GM19328 (cell line): ENCODE measurements at regions not wholly inside any gene's neighbourhood (a gene's known extent, or its start where the extent isn't known, plus 50 kb on each side); places are given as distances from the start of the nearest gene placed in this dataset.
"Not testable (repeated sequence)": the region's sequence is repeated elsewhere in the genome, so short reads cannot be mapped to it uniquely, and the experiment has no call there.

Source experiments
- ATAC-seq: cut with Tn5 transposase; IDR thresholded peaks from one replicate; pipeline ENCODE4 v1.9.1; 2021; ENCODE audit warnings: mild to moderate bottlenecking, moderate library complexity; ENCODE audit not compliant: unreplicated experiment

DNA sequence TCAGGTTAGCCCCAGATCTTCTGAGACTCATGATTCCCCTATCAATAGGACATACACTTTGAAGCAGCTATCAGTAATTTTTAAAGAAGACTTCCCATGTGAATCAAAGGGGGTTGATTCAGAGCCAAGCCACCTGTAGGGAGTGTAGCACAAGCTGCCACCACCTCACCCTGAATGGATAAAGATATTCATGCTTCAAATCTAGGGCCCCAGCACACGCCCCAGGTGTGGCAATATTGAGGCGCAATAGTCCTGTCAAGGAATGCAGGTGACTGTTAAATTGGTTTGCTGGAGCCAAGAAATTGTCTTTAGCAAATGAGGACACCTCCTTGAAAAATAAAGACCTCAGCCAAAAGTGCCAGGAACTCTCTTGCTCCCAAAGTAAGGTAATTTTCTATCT is 404.4 kb downstream of the MAFB start:
- no peak for ATAC-seq

DNA sequence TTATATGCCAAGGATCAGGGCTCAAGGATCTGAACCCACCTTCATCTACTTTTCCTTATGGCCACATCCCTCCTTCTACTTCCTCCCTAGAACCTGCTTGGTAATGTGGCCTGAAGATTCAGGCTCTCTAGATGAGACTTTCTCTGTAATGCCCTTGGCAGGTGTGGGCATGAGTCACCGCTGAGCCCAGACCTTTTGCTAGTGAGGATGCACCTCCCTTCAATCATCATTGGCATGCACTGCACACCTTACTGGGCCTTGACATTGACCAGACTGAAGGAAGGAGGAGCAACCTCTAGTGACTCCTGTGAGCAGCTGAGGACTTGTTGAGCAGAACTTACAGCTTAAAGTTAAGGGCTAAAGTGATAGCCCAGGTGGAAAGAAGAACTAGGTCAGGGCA is 405.3 kb downstream of the MAFB start:
- no peak for ATAC-seq

DNA sequence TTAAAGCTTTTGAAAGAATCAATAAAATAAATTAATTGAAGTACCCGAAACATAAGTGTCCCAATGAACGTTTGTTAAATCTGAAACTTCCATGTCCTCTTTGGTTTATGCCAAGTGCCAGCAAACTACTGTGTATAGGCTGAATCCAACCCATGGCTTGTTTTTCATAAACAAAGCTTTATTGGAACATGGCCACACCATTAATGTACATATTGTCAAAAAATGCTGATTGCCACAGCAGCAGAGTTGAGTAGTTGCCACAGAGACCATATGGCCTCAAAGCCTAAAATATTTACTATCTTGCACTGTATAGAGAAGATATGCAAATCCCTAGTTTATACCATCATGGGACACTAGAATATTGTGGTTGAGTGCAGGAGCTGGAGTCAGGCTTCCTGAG is 406.1 kb downstream of the MAFB start:
- no peak for ATAC-seq

DNA sequence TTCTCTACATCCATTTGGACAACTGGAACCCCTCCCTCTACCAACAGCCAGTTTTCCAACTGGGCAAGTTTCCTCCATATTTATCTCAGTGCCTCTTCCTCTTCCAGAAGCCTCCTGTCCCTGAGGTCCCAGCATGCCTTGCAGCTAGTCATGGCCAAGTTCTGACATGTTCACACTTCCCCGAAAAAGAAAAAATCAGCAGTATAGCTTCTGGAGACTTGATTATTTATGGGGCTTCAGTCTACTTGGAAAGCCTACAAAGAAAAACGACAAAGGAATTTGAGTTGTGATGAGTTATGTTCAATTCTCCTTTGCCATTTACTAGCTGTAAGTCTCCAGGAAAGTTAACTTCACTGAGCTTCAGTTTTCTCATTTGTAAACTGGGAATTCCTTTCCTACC is 406.5 kb downstream of the MAFB start:
- no peak for ATAC-seq

DNA sequence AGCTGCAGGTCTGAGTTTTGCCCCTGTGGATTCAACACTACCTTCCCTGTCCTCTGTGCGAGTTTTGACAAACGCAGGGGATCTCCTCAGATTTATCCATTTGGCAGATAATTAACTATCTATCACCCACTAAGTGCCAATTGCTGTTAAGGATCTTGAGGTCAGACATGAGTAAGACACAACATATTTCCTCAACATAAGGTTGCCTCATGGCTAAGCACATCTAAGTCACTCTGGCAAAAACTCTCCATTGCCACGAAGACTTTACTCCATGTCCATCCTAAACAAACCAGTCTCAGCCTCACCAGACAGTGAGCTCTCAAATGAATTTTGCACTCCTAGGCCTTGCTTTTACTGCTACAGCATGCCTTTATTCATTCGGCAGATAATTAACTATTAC is 408.4 kb downstream of the MAFB start:
- no peak for ATAC-seq

DNA sequence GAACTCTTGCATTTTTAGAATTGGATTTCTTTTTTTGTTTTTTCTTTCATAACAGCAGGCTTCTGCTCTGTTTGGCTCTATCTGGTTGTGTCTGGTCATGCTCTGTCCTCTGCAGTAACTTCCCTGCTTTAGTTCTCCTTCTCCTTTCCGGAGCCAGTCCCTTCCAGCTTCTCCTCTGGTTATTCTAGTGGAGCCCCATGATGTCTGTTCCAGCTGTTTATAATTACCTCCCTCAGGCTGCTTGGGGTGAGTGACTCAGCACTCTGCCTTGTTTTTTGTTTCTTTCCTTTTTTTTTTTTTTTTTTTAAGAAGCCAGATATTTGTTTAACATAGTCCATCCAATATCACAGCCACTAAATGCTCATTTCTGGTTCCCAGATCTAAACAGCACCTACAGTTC is 409.6 kb downstream of the MAFB start:
- no peak for ATAC-seq

DNA sequence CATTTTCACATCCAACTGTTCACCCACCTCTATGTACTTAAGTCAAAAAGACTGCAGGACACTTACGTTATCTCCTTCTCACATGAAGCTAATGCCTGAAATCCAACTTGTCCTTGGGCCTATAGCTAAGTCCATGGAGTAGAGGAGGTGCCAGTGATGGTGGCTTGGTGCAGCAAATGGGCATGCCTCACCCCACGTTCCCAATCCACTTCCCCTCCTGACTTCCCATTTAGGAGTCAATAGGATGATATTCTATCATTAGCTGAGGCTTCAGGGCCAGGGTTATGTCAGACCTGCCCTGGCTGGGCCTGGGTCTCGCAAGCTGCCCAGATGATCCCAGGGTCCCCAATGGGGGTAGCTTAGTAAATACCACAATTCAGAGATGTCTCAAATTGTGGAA is 410.4 kb downstream of the MAFB start:
- ATAC-seq = no peak

DNA sequence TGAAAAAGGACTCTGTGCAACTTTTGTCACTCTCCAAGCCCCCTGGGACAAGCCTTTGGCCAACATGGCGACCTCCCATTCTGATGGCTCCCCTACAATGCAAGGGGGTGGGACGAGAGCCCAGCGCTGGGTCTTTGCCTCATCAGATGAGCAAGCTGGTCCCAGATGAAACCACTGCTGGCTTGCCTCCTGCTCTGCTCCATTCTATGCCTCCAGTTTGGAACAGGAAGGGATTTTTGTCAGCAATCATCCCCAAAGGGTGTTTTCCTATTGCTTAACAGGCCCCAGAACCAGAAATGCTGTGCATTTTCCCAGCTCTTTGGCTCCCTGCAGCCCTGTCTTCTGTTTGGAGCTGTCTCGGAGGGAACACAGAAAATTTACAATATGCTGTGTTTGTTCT is 412.7 kb downstream of the MAFB start:
- no peak for ATAC-seq

DNA sequence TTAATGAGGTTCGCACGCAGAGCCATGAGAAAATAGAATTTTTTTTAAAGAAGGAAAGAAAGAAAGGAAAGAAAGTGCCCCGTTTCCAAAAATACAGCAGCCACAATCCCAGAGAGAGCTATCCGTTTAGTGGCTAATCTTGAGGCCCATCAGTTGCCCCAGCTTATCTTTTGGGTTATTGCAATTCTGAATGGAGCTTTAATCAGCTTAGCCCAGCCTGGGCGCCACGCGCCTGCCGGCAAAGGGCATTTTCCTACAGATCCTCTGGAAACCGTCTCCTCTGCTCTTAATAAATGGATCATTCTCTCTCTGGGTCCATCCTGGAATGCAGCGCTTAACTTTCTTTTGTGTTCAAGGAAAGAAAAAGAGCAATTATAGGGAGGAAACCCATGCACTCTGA is 413.3 kb downstream of the MAFB start:
- ATAC-seq = no peak

DNA sequence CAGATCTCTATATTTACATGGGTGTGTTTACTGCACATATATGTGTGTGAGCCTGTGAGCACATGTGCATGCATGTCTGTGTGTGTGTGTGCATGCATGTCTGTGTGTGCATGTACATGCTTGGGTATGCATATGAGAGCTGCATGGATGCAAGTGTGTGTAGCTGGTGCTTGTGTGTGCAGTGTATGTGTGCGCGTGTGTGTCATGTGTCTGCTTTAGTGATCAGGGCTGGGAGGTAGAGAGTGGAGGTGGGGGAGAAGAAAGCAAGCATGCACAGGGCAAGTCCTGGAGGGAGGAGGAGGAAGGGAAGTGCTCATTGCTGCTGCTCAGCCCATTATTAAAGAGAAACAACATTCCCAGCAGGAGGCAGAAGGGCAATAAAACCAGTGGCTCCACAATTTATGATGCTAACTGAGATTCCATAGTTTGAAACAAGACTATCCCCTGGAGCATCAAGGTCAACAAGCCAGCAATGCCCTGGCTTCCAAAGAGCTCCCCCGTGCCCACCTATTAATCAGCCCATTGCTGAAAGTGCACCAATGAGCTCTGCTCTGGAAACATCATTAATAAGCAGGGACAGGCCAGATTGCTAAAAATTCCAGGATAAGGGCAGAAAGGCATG is 414.0 kb downstream of the MAFB start:
- no peak for ATAC-seq

DNA sequence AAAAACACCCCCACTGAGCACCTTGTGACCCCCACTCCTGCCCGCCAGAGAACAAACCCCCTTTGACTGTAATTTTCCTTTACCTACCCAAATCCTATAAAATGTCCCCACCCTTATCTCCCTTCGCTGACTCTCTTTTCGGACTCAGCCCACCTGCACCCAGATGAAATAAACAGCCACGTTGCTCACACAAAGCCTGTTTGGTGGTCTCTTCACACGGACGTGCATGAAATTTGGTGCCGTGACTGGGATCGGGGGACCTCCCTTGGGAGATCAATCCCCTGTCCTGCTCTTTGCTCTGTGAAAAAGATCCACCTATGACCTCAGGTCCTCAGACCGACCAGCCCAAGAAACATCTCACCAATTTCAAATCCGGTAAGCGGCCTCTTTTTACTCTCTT is 419.8 kb downstream of the MAFB start:
- not testable (repeated sequence) for ATAC-seq

DNA sequence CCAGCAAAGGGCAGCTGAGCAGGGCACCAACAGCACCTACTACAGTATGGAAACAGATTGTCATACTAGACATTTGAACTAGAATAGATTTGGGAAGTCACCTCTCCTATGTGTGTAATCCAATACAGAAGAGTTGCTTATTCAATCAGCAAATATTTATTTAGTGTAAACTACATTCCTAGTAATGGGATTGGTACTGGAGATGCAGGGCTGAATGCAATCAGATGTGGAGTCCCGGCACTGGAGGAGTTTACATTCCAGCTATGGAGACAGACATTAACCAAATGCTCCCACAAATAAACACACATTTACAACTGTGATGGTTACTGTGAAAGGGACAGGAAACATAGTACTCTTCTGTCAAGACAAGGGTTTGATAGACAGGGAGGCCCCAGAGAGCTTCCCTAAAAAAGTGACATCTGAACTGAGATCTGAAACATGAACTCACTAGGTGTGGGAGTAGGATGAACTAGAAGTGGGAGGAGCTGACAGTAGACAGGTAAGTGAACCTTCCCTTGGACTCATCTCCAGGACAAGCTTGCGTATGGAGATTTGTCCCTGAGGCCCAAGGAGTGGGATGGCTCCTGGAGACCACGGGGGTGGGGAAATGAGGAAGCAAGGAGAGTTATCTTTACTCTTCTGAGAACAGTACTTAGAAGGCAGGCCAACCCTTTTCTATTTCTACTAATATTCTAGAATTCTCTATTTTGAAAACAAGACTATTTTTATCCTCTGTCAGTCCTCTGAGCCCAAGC is 420.5 kb downstream of the MAFB start:
- no peak for ATAC-seq

DNA sequence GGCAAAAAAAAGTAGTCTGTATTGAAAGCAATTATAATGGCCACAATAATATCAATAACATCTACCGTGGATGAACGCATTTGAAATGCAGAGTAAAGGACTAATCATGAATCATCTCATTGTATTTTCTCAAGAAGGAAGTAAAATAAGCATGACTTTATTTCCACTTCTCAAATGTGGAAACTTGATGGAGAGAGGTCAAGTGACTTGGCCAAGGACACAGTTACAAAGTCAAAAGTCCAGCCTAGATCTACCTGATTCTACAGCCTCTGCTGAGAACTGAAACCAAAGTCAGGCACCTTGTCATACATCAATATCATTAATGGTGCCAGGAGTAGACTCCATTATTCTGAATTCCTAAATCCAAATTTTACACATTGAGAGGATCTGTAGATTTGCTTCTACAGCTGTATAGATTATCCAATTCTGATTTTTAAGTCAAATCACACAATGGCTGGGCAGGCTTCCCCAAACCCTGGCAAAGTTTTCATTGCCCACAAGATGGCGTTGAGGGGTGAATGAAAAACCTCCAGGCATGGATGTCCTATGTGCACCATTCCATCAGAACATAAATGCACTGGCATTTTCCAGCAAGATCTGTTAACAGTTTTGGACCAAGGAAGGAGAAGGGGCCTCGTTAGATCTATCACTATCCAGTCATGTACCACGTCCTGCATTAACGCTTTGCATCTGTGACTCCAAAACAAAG is 423.1 kb downstream of the MAFB start:
- no peak for ATAC-seq

DNA sequence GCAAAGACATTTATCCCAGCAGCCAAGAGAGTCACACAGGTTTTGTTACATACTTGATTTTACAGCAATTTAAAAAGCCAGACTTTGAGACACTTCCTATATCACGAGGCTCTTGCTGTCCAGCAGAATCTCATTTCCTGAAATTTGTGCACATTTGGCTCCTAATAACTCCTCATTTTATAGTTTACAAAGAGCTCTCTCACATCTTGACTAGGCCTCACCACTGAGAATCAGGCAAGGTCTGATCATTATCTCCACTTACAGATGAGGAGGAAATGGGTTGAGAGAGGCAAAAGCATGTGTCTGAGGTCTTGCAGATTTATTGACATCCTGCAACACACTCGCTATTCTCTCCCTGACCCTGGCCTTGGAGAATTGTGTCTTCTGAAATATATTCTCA is 426.8 kb downstream of the MAFB start:
- no peak for ATAC-seq

DNA sequence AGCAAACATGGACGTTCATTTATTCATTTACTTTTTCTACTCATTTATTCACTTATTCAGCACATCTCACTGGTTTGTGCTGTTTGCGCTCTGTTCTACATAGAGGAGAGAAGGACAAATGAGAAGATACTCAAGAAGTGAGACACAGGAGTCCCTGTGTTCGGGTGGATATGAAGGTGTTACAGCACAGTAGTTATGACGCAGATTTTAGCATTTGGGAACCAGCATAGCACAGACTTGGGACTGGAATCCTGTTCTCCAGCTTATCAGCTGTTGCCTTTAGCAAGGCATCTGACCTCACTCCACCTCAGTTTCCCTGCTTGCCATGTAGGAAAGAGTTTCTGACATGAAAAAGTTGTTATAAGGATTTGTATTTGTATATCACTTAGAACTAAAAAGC is 430.1 kb downstream of the MAFB start:
- ATAC-seq = no peak

DNA sequence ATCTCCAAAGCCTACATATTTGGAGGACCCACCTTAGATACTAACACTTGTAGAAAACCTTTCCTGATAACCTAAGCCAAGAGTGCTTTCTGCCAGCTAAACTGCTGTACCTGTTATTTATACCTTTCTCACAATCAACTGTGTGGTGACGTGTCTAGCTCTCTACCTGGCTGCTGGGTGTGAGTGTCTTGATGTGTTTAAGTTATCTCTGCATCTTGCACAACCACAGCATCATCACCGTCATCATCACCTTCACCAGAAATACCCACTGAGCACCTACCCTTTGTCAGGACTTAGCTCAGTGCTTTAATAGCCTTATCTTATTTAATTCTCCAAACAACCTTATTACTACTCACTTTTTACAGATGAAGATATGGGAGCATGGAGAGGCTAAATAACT is 431.3 kb downstream of the MAFB start:
- ATAC-seq = no peak

DNA sequence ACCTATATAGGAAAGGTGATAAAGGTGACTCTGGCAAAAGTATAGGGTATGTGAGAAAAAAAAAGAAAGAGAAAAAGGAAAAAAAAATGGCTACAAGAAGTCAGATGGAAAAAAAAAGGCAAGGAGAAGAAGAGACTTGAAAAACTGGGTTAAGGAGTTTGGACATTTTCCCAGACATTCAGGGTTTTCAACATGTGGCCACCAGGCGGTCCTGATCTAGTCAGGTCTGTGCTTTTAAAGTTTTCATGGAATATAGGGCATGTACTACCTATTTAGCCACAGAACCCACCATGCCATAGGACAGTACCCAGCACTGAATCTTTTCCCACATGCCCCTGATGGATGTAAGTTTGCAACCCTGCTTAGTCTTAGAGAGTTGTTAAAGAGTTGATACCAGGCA is 433.7 kb downstream of the MAFB start:
- ATAC-seq = no peak

DNA sequence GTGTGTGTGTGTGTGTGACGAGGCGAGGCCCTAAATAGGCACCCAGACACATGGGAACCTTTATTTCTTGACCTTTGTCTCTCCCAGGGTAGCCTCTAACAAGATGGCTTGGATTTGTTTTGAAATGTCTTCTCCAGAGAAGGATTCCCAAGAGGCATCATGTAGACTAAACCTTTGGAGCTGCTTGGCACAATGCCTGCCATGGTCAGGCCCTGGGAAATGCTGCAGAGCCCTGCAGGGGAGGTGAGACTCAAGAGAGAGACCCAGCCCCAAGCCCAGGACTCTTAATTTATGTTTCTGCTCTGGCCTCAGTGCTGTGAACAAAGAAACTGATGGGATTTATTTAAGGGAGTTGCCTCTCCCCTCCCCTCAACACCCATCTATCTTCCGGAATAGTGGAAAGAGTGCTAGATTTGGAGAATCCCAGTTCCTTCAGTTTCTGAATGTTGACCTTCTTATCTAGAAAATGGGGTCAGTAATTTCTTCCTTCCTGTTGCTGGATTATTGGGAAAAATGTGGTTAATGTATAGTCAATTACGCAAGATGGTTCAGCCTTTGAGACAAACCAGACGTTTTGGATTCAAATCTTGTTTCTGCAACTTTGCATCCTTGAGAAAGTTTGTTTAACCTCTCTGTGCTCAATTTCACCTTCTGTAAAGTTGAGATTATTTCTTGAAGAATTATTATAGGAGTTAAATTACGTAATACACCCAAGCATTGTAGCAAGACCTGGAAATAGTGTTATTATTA is 434.8 kb downstream of the MAFB start:
- ATAC-seq = no peak

DNA sequence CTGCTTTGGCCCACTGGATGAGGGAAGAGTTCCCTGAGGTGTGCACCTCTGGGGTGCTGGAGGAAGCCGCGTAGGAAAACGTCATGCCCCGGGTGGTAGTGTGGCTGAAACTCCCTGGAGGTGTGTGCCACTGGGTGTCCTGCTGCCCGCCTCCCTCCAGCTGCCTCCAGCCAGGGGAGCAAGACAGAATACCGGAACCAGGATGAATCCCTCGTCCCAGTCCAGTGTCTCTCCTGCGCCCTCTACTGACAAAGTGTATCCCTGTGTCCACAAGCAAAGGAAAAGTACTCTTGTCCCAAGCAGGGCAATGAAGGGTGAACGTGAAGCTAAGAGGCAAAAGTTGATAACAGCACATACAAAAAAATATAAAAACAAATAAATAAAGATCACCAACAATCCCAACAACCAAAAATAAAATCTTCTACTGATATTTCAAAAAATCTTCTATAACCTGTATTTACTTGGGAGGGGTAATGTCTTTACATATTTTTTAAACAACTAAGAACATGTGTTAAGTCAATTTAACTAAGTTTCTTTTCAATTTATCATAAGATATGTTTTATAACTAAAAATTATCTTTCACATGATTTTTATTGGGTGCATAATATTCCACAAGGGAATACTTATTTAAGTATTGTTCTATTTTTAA is 437.6 kb downstream of the MAFB start:
- no peak for ATAC-seq

DNA sequence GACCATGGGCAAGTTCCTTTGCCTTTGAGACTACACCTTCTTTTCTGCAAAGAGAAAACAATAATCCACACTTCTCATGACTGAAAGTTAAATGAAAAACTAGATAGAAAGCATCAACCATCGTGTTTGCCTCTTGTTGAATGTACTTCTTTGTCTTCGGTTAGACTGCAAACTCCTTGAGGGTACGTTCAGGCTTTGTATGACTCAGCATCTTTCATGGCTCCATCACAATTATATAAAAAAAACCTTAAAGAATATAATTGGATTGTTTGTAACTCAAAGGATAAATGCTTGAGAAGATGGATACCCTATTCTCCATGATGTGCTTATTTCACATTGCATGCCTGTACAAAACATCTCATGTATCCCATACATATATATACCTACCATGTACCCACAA is 439.2 kb downstream of the MAFB start:
- ATAC-seq = no peak

DNA sequence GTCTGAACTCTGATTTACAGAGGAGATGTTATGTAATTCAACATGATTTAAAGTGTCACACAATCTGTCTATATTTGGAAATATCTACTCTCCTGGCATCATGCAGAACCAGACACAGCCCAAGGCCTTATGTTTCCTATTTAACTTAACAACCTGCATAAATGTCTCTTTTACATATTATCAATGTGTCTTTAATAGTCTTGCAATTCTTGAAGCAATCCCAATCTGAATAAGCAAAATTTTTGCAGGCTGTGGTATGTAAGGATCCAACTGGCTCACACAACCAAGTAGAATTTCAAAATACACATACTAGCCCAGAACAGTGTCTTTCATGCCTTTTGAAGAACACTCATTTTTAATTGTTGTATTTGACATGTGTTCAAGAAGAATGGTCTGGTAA is 443.2 kb downstream of the MAFB start:
- ATAC-seq = no peak
